ENCODE measurements at regions not wholly inside any gene's neighbourhood (a gene's known extent, or its start where the extent isn't known, plus 50 kb on each side); places are given as distances from the start of the nearest gene placed in this dataset.

DNA sequence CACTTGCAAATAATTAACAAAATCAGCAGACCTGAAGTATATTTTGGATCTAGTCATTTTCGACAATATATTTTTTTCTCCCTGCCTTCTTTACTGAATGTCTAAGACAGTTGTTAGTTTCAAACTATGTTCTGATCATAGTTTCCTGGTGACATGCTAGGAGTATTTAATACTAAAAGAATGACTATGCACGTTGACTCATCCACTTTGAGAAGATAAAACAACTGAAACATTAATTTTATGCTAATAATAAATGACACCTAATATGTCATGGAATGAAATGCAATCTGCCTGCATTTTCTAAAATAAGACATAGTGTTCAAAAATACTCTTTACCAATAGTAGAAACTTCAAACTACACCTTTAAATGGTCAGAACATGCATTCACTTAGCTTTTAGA is 2123.7 kb upstream of the C9orf72 start:
- H4K8ac ChIP-seq (replicated peaks; ENCODE audit: insufficient read length, low read depth, low read length): no peak overlapping the region
- no peak overlapping the region for H2AFZ ChIP-seq (ENCODE audit: low read length)
- H3K56ac ChIP-seq (ENCODE audit: insufficient read length, low read depth, low read length): no peak overlapping the region
- H3K27me3 Mint-ChIP-seq (ENCODE audit: low read depth): no peaks in the 10 kb centered on the region
- H3K36me3 Mint-ChIP-seq (ENCODE audit: insufficient read depth in 1 of 3, low read depth in 3 of 3): no peaks in the 10 kb centered on the region
- no peak overlapping the region for H2BK5ac ChIP-seq (ENCODE audit: insufficient read length, low read length)
- H3K4me1 Mint-ChIP-seq: no peaks in the 10 kb centered on the region
- WGBS (ENCODE audit: extremely low coverage, insufficient read length, low lambda C conversion rate): no CpG with 5 or more reads among the region's 2 CpGs
- no peak overlapping the region for H2BK120ac ChIP-seq (ENCODE audit: low read depth, low read length, poor library complexity, severe bottlenecking)
- no peak for DNase-seq
- no peaks in the 10 kb centered on the region for H3K79me1 ChIP-seq (ENCODE audit: insufficient read depth, low read depth, low read length, poor library complexity, severe bottlenecking)
- no peak overlapping the region for H4K5ac ChIP-seq (ENCODE audit: insufficient read length, low read depth, low read length)
- H3K27ac Mint-ChIP-seq: no peak overlapping the region
- no peaks in the 10 kb centered on the region for H3K79me2 ChIP-seq (ENCODE audit: insufficient read depth, low read length)
- no peak overlapping the region for H3K27ac ChIP-seq (ENCODE audit: insufficient read length, low read depth, low read length)
- H2BK20ac ChIP-seq (ENCODE audit: low read depth, low read length, poor library complexity, severe bottlenecking): no peak overlapping the region
- no peaks in the 10 kb centered on the region for H3K4me1 ChIP-seq (ENCODE audit: insufficient read depth, low read length)
- no peak overlapping the region for H2BK12ac ChIP-seq (ENCODE audit: insufficient read length, low read depth, low read length)
- peaks cover 0 to 4% of the 10 kb centered on the region in 2 experiments; a peak in 1 of 5 replicates for H3K9me3 Mint-ChIP-seq
- H3K9ac ChIP-seq (ENCODE audit: extremely low read depth, insufficient read length, low read length): no peak overlapping the region
- no peaks in the 10 kb centered on the region for H3K23me2 ChIP-seq (ENCODE audit: insufficient read length, low read depth, low read length, poor library complexity, severe bottlenecking)
- H3K14ac ChIP-seq (ENCODE audit: insufficient read depth, low read length): no peak overlapping the region
- no peaks in the 10 kb centered on the region for H3K27me3 ChIP-seq (ENCODE audit: insufficient read depth, low read length)
- no peak for TF ChIP-seq CTCF (conservative IDR thresholded peaks at IDR 0.05)
- H3K4me3 Mint-ChIP-seq: no peak overlapping the region
- no peak overlapping the region for H3T11ph ChIP-seq (ENCODE audit: low read length)
- no peak overlapping the region for H3K18ac ChIP-seq (ENCODE audit: insufficient read length, low read depth, low read length)
- H3K23ac ChIP-seq (ENCODE audit: insufficient read length, low read depth, low read length): no peak overlapping the region
- H4K20me1 ChIP-seq (ENCODE audit: control insufficient read depth, insufficient read depth, insufficient read length): no peaks in the 10 kb centered on the region
- H2AK5ac ChIP-seq (ENCODE audit: insufficient read length, low read length): no peak overlapping the region
- H4K91ac ChIP-seq (ENCODE audit: insufficient read length, low read depth, low read length): no peak overlapping the region
- H3K9me3 ChIP-seq (ENCODE audit: control insufficient read depth, low read depth, low read length): no peaks in the 10 kb centered on the region
- no peak overlapping the region for H3K4me2 ChIP-seq (ENCODE audit: insufficient read depth, insufficient read length, low read length)
- H3K4ac ChIP-seq (ENCODE audit: low read depth, low read length): no peak overlapping the region
- no peak overlapping the region for H2BK15ac ChIP-seq (ENCODE audit: low read depth, low read length)

Measured in H9 (cell line).